SU-DHL-6 (cell line): ENCODE measurements at regions not wholly inside any gene's neighbourhood (a gene's known extent, or its start where the extent isn't known, plus 50 kb on each side); places are given as distances from the start of the nearest gene placed in this dataset.

Source experiments
- EZH2phosphoT487 ChIP-seq: fragments of 200-600 bp; sonication (generic), shearing (Covaris generic); conservative IDR thresholded peaks from 2 replicates; pipeline ENCODE4 v1.6.1; 2018; ENCODE audit warnings: mild to moderate bottlenecking, antibody characterized with exemption, low read length, moderate library complexity, mixed read lengths
- TF ChIP-seq, protein P1 (sequence below): fragments of 200-600 bp; sonication (generic); IDR thresholded peaks from one replicate; pipeline ENCODE4 v1.5.1; 2017; ENCODE audit warnings: antibody characterized with exemption, mild to moderate bottlenecking, low read length, moderate library complexity; ENCODE audit not compliant: insufficient read depth, poor library complexity, severe bottlenecking

DNA sequence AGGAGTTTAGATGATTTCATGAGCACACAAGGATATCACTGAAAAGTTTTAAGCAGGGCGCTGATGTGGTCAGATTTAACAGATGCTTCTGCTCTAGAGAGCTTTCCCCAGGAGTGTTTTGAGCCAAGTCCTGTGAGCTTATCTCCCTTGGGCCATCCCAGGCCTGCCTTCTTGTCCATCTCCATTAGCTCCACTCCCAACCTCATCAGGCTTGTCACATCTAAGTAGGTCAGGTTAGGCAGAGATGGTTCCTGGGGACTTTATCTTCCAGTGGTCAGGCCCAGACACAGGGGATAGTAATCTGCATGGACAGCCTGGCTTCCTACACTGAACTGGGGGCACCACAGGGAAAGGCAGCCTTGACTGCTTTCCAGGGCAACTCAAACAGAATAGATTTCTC, 145.4 kb upstream of the SRRM4 start:
- TF ChIP-seq, protein P1, sequence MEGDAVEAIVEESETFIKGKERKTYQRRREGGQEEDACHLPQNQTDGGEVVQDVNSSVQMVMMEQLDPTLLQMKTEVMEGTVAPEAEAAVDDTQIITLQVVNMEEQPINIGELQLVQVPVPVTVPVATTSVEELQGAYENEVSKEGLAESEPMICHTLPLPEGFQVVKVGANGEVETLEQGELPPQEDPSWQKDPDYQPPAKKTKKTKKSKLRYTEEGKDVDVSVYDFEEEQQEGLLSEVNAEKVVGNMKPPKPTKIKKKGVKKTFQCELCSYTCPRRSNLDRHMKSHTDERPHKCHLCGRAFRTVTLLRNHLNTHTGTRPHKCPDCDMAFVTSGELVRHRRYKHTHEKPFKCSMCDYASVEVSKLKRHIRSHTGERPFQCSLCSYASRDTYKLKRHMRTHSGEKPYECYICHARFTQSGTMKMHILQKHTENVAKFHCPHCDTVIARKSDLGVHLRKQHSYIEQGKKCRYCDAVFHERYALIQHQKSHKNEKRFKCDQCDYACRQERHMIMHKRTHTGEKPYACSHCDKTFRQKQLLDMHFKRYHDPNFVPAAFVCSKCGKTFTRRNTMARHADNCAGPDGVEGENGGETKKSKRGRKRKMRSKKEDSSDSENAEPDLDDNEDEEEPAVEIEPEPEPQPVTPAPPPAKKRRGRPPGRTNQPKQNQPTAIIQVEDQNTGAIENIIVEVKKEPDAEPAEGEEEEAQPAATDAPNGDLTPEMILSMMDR: no peak
- TF ChIP-seq EZH2phosphoT487: no peak
